NCI-H2171 treated with DMSO at 0.1 percent for 48 hours (cell line): ENCODE measurements at regions not wholly inside any gene's neighbourhood (a gene's known extent, or its start where the extent isn't known, plus 50 kb on each side); places are given as distances from the start of the nearest gene placed in this dataset.

Experiments
- DNase-seq: peaks from one replicate; lab custom pipeline; 2025; lab: John Stamatoyannopoulos, UW

GRCh38 chr9:24488896-24489295, 56.8 kb downstream of the IZUMO3 start:
- DNase-seq: no peak

- DNase-seq: no peak
Observed at GRCh38 chr9:24487946-24488345, 57.8 kb downstream of the IZUMO3 start.

GRCh38 chr9:24487250-24487861, 58.3 kb downstream of the IZUMO3 start:
- no peak for DNase-seq

GRCh38 chr9:24479361-24480059, 66.2 kb downstream of the IZUMO3 start:
- no peak for DNase-seq

GRCh38 chr9:24464319-24464951, 81.3 kb downstream of the IZUMO3 start:
- DNase-seq: peak; percentile 4

- no peak for DNase-seq
Observed at GRCh38 chr9:24462951-24463350, 82.7 kb downstream of the IZUMO3 start.

GRCh38 chr9:24460781-24461180, 84.9 kb downstream of the IZUMO3 start:
- no peak for DNase-seq

GRCh38 chr9:24459953-24460352, 85.7 kb downstream of the IZUMO3 start:
- DNase-seq: no peak

GRCh38 chr9:24451346-24451745, 94.4 kb downstream of the IZUMO3 start:
- no peak for DNase-seq

GRCh38 chr9:24449976-24450375, 95.7 kb downstream of the IZUMO3 start:
- no peak for DNase-seq

GRCh38 chr9:24439456-24439855, 106.2 kb downstream of the IZUMO3 start:
- DNase-seq: no peak

- DNase-seq: no peak
Observed at GRCh38 chr9:24438876-24439275, 106.8 kb downstream of the IZUMO3 start.

GRCh38 chr9:24436761-24437160, 108.9 kb downstream of the IZUMO3 start:
- no peak for DNase-seq

GRCh38 chr9:24434183-24434582, 111.5 kb downstream of the IZUMO3 start:
- no peak for DNase-seq

- no peak for DNase-seq
Observed at GRCh38 chr9:24416136-24416535, 129.6 kb downstream of the IZUMO3 start.

GRCh38 chr9:24413651-24414050, 132.0 kb downstream of the IZUMO3 start:
- DNase-seq: no peak

GRCh38 chr9:24398466-24398865, 147.2 kb downstream of the IZUMO3 start:
- no peak for DNase-seq

- no peak for DNase-seq
Observed at GRCh38 chr9:24391095-24391494, 154.6 kb downstream of the IZUMO3 start.

GRCh38 chr9:24385077-24385476, 160.6 kb downstream of the IZUMO3 start:
- no peak for DNase-seq

- DNase-seq: no peak
Observed at GRCh38 chr9:24382566-24382965, 163.1 kb downstream of the IZUMO3 start.

GRCh38 chr9:24381205-24381604, 164.5 kb downstream of the IZUMO3 start:
- DNase-seq: no peak

GRCh38 chr9:24359046-24359445, 186.7 kb downstream of the IZUMO3 start:
- DNase-seq: no peak

GRCh38 chr9:24351973-24352372, 193.7 kb downstream of the IZUMO3 start:
- DNase-seq: no peak
